Ecto neural progenitor cell (in vitro differentiated cells): ENCODE measurements at regions not wholly inside any gene's neighbourhood (a gene's known extent, or its start where the extent isn't known, plus 50 kb on each side); places are given as distances from the start of the nearest gene placed in this dataset.
"Not testable (repeated sequence)": the region's sequence is repeated elsewhere in the genome, so short reads cannot be mapped to it uniquely, and the experiment has no call there.

Experiments
- DNase-seq: peaks from one replicate; pipeline ENCODE4 v3.0.0-alpha.2; 2018; ENCODE audit warnings: low spot score

GRCh38 chr13:80946008-80946802, 605.3 kb upstream of the SPRY2 start:
- no peak for DNase-seq

GRCh38 chr13:80945328-80945727, 604.4 kb upstream of the SPRY2 start:
- peak; percentile 60 for DNase-seq

GRCh38 chr13:80939581-80939980, 598.7 kb upstream of the SPRY2 start:
- no peak for DNase-seq

- DNase-seq: no peak
Observed at GRCh38 chr13:80931766-80932165, 590.8 kb upstream of the SPRY2 start.

GRCh38 chr13:80931118-80931517, 590.2 kb upstream of the SPRY2 start:
- no peak for DNase-seq

- DNase-seq: no peak
Observed at GRCh38 chr13:80928241-80928640, 587.3 kb upstream of the SPRY2 start.

- DNase-seq: not testable (repeated sequence)
Observed at GRCh38 chr13:80926024-80926423, 585.1 kb upstream of the SPRY2 start.

GRCh38 chr13:80924596-80924995, 583.7 kb upstream of the SPRY2 start:
- no peak for DNase-seq

- DNase-seq: no peak
Observed at GRCh38 chr13:80923907-80924306, 583.0 kb upstream of the SPRY2 start.

GRCh38 chr13:80921971-80922370, 581.0 kb upstream of the SPRY2 start:
- no peak for DNase-seq

- no peak for DNase-seq
Observed at GRCh38 chr13:80921541-80921940, 580.6 kb upstream of the SPRY2 start.

- no peak for DNase-seq
Observed at GRCh38 chr13:80906860-80907259, 565.9 kb upstream of the SPRY2 start.

GRCh38 chr13:80904386-80904785, 563.5 kb upstream of the SPRY2 start:
- no peak for DNase-seq

GRCh38 chr13:80903911-80904310, 563.0 kb upstream of the SPRY2 start:
- no peak for DNase-seq

GRCh38 chr13:80901530-80901929, 560.6 kb upstream of the SPRY2 start:
- DNase-seq: no peak

- no peak for DNase-seq
Observed at GRCh38 chr13:80901111-80901510, 560.2 kb upstream of the SPRY2 start.

GRCh38 chr13:80900561-80900960, 559.6 kb upstream of the SPRY2 start:
- DNase-seq: no peak

- DNase-seq: not testable (repeated sequence)
Observed at GRCh38 chr13:80897641-80898040, 556.7 kb upstream of the SPRY2 start.

- no peak for DNase-seq
Observed at GRCh38 chr13:80894917-80895316, 554.0 kb upstream of the SPRY2 start.

- DNase-seq: no peak
Observed at GRCh38 chr13:80889829-80890228, 548.9 kb upstream of the SPRY2 start.

GRCh38 chr13:80888390-80888789, 547.5 kb upstream of the SPRY2 start:
- DNase-seq: no peak

- no peak for DNase-seq
Observed at GRCh38 chr13:80884056-80884785, 543.3 kb upstream of the SPRY2 start.

GRCh38 chr13:80883545-80883944, 542.6 kb upstream of the SPRY2 start:
- no peak for DNase-seq
